ENCODE measurements at regions not wholly inside any gene's neighbourhood (a gene's known extent, or its start where the extent isn't known, plus 50 kb on each side); places are given as distances from the start of the nearest gene placed in this dataset.
A peak's percentile ranks its signal among the peaks of the same experiment; 100 is the strongest.

- no peak overlapping the region for H3K4me3 ChIP-seq (ENCODE audit: low read length, poor library complexity, severe bottlenecking)
- no peaks in the 10 kb centered on the region for H3K4me1 ChIP-seq (ENCODE audit: insufficient read depth, low read length, poor library complexity, severe bottlenecking)
- H3K79me2 ChIP-seq (ENCODE audit: insufficient read depth, low read length), result no peaks in the 10 kb centered on the region
- H3K27me3 ChIP-seq (ENCODE audit: insufficient read depth, low read length, poor library complexity, severe bottlenecking), result no peaks in the 10 kb centered on the region
- no peaks in the 10 kb centered on the region for H3K36me3 ChIP-seq (ENCODE audit: insufficient read depth, low read length)
- H3F3A ChIP-seq (ENCODE audit: low read depth), result no peaks in the 10 kb centered on the region
- H3K4me2 ChIP-seq (ENCODE audit: low read depth, low read length, poor library complexity, severe bottlenecking), result no peak overlapping the region
- H4K20me1 ChIP-seq (ENCODE audit: insufficient read depth, low read length, poor library complexity, severe bottlenecking), result no peaks in the 10 kb centered on the region
- TF ChIP-seq CTCF (conservative IDR thresholded peaks at IDR 0.05; ENCODE audit: low read length) (no peak), EZH2phosphoT487 (IDR thresholded peaks at IDR 0.05; ENCODE audit: borderline replicate concordance) (no peak)
- H2AFZ ChIP-seq (ENCODE audit: low read length), result no peak overlapping the region
- H3K9me2 ChIP-seq (replicated peaks; ENCODE audit: low read depth, low read length), result no peaks in the 10 kb centered on the region
- no peak overlapping the region for H3K9ac ChIP-seq (ENCODE audit: low read depth, low read length, poor library complexity, severe bottlenecking)
- H3K9me3 ChIP-seq (ENCODE audit: insufficient read depth, low read depth, low read length), result no peaks in the 10 kb centered on the region
These were observed 143.7 kb upstream of the FSTL4 start for GRCh38 chr5:133756036-133756435.

GRCh38 chr5:133754575-133755169, 142.3 kb upstream of the FSTL4 start:
- no peaks in the 10 kb centered on the region for H3K4me1 ChIP-seq (ENCODE audit: insufficient read depth, low read length, poor library complexity, severe bottlenecking)
- no peaks in the 10 kb centered on the region for H3F3A ChIP-seq (ENCODE audit: low read depth)
- H3K9me3 ChIP-seq (ENCODE audit: insufficient read depth, low read depth, low read length), result no peaks in the 10 kb centered on the region
- H3K79me2 ChIP-seq (ENCODE audit: insufficient read depth, low read length), result no peaks in the 10 kb centered on the region
- TF ChIP-seq CTCF (conservative IDR thresholded peaks at IDR 0.05; ENCODE audit: low read length), result peak; percentile 58
- TF ChIP-seq EZH2phosphoT487 (IDR thresholded peaks at IDR 0.05; ENCODE audit: borderline replicate concordance), result no peak
- no peaks in the 10 kb centered on the region for H3K9me2 ChIP-seq (replicated peaks; ENCODE audit: low read depth, low read length)
- H3K9ac ChIP-seq (ENCODE audit: low read depth, low read length, poor library complexity, severe bottlenecking), result no peak overlapping the region
- no peak overlapping the region for H2AFZ ChIP-seq (ENCODE audit: low read length)
- no peak overlapping the region for H3K4me3 ChIP-seq (ENCODE audit: low read length, poor library complexity, severe bottlenecking)
- H4K20me1 ChIP-seq (ENCODE audit: insufficient read depth, low read length, poor library complexity, severe bottlenecking), result no peaks in the 10 kb centered on the region
- H3K36me3 ChIP-seq (ENCODE audit: insufficient read depth, low read length), result no peaks in the 10 kb centered on the region
- no peaks in the 10 kb centered on the region for H3K27me3 ChIP-seq (ENCODE audit: insufficient read depth, low read length, poor library complexity, severe bottlenecking)
- no peak overlapping the region for H3K4me2 ChIP-seq (ENCODE audit: low read depth, low read length, poor library complexity, severe bottlenecking)

- Histone ChIP-seq H2AFZ (ENCODE audit: low read length) (no peak overlapping the region), H3K4me2 (ENCODE audit: low read depth, low read length, poor library complexity, severe bottlenecking) (no peak overlapping the region)
These were observed 141.5 kb upstream of the FSTL4 start for GRCh38 chr5:133753856-133754255.

More at GRCh38 chr5:133753856-133754255, 141.5 kb upstream of the FSTL4 start:
- Histone ChIP-seq H3K36me3 (ENCODE audit: insufficient read depth, low read length) (no peaks in the 10 kb centered on the region), H3K79me2 (ENCODE audit: insufficient read depth, low read length) (no peaks in the 10 kb centered on the region), H3K4me3 (ENCODE audit: low read length, poor library complexity, severe bottlenecking) (no peak overlapping the region), H3K9me3 (ENCODE audit: insufficient read depth, low read depth, low read length) (no peaks in the 10 kb centered on the region), H3K9ac (ENCODE audit: low read depth, low read length, poor library complexity, severe bottlenecking) (no peak overlapping the region), H3K27me3 (ENCODE audit: insufficient read depth, low read length, poor library complexity, severe bottlenecking) (no peaks in the 10 kb centered on the region), H3F3A (ENCODE audit: low read depth) (no peaks in the 10 kb centered on the region), H4K20me1 (ENCODE audit: insufficient read depth, low read length, poor library complexity, severe bottlenecking) (no peaks in the 10 kb centered on the region), H3K9me2 (replicated peaks; ENCODE audit: low read depth, low read length) (no peaks in the 10 kb centered on the region), H3K4me1 (ENCODE audit: insufficient read depth, low read length, poor library complexity, severe bottlenecking) (no peaks in the 10 kb centered on the region)
- no peak for TF ChIP-seq CTCF (conservative IDR thresholded peaks at IDR 0.05; ENCODE audit: low read length)
- TF ChIP-seq EZH2phosphoT487 (IDR thresholded peaks at IDR 0.05; ENCODE audit: borderline replicate concordance), result no peak
